ENCODE measurements at regions not wholly inside any gene's neighbourhood (a gene's known extent, or its start where the extent isn't known, plus 50 kb on each side); places are given as distances from the start of the nearest gene placed in this dataset.

DNA sequence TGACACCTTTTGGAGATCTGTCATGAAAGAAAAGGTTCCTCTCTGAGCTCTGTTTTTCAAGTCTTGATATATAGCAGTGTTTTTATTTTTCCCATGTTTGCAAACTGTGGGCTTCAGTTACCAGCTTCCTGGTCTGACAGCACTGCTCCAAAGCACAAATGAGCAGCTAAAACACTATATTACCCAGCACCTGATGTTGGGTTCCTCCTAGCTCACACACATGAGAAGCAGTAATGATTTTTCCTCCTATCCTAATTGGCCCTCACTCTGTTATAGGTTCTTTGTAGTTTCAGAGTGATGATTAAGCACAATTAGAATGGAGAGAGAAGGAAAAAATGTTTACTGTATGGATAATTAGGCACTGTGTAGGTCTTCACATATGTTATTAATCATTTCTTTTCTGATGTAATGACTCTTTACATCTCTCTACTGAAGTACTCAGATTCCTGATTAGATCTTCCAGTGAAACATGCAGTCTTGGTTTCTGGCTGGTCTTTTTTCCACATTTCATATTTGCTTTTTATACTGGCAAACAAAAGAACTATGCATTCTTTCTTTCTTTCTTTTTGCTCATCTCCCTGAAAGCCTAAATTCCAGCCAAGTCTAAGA, 939.7 kb downstream of the NSUN3 start (continued):
- TF ChIP-seq, protein P1, sequence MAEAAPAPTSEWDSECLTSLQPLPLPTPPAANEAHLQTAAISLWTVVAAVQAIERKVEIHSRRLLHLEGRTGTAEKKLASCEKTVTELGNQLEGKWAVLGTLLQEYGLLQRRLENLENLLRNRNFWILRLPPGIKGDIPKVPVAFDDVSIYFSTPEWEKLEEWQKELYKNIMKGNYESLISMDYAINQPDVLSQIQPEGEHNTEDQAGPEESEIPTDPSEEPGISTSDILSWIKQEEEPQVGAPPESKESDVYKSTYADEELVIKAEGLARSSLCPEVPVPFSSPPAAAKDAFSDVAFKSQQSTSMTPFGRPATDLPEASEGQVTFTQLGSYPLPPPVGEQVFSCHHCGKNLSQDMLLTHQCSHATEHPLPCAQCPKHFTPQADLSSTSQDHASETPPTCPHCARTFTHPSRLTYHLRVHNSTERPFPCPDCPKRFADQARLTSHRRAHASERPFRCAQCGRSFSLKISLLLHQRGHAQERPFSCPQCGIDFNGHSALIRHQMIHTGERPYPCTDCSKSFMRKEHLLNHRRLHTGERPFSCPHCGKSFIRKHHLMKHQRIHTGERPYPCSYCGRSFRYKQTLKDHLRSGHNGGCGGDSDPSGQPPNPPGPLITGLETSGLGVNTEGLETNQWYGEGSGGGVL (CRISPR knock-in tag; IDR thresholded peaks at IDR 0.05) = no peak

DNA sequence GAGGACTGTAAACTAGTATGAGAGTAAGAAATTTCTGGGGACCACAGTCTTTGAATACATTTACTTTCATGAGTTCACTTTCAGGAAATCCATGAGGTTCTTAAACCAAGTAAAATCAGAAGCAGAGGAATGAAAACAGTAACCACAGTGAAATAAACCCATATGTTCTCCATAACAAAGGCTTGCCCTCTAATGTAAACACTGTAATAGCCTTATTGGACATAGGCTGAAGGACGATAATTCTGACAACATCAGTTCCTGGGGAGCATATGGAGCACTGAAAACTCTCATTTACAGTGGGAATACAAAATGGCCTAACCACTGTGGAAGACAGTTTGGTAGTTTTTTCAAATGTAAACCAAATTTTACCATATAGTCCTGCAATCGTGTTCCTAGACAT, 965.8 kb downstream of the NSUN3 start:
- ChIA-PET CTCF (ENCODE audit: low intra/inter-chr PET ratio) (no interaction called here), POLR2A (no interaction called here)
- Histone ChIP-seq H3K9me1 (ENCODE audit: control insufficient read depth, insufficient read depth, low read length) (no peaks in the 10 kb centered on the region), H3K79me2 (ENCODE audit: control insufficient read depth, insufficient read depth, low read length) (no peaks in the 10 kb centered on the region), H3K36me3 (ENCODE audit: control insufficient read depth, insufficient read depth, low read length) (no peaks in the 10 kb centered on the region), H3K4me3 (no peak overlapping the region), H4K20me1 (replicated peaks; ENCODE audit: control insufficient read depth, insufficient read depth, low read length) (no peaks in the 10 kb centered on the region), H3K4me2 (ENCODE audit: insufficient read depth, low read length) (no peak overlapping the region), H3K9ac (ENCODE audit: insufficient read depth in 1 of 2, low read depth in 2 of 2, low read length in 2 of 2) (no peak overlapping the region), H2AFZ (ENCODE audit: low read depth, low read length) (no peak overlapping the region), H3K27me3 (ENCODE audit: control insufficient read depth in 2 of 2, insufficient read depth in 2 of 2, low read length in 2 of 2) (no peaks in the 10 kb centered on the region), H3K4me1 (replicated peaks in 1 of 2; ENCODE audit: control insufficient read depth in 2 of 2, insufficient read depth in 2 of 2, low read length in 2 of 2) (no peaks in the 10 kb centered on the region), H3K27ac (ENCODE audit: extremely low read depth, low read depth, low read length) (no peak overlapping the region), H3K9me3 (replicated peaks; ENCODE audit: control insufficient read depth, insufficient read depth, low read depth, low read length) (no peaks in the 10 kb centered on the region)
- ATAC-seq = no peak
- WGBS (ENCODE audit: insufficient coverage, low coverage, missing lambda C conversion rate) = 17% methylated on average over 2 of the region's 2 CpGs
- no peak for FAIRE-seq
- in situ Hi-C loops (cut with MboI) = no loop called here
- BruUV-seq (replicated peaks) = no TSS peak
- no peak for DNase-seq (ENCODE audit: extremely low read depth in 1 of 4, low spot score in 3 of 4)
- intact Hi-C loops (cut with micrococcal nuclease) = no loop called here
- TF ChIP-seq ETV5 (CRISPR knock-in tag; IDR thresholded peaks at IDR 0.05; ENCODE audit: low read depth) = no peak
- TF ChIP-seq RBM25 (IDR thresholded peaks at IDR 0.05; ENCODE audit: low read depth, low read length, severe bottlenecking) = no peak
- TF ChIP-seq SOX6 (IDR thresholded peaks at IDR 0.05) = no peak
- TF ChIP-seq, protein P2, sequence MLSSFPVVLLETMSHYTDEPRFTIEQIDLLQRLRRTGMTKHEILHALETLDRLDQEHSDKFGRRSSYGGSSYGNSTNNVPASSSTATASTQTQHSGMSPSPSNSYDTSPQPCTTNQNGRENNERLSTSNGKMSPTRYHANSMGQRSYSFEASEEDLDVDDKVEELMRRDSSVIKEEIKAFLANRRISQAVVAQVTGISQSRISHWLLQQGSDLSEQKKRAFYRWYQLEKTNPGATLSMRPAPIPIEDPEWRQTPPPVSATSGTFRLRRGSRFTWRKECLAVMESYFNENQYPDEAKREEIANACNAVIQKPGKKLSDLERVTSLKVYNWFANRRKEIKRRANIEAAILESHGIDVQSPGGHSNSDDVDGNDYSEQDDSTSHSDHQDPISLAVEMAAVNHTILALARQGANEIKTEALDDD (IDR thresholded peaks at IDR 0.05) = no peak
- no peak for TF ChIP-seq FOXP1 (CRISPR knock-in tag; IDR thresholded peaks at IDR 0.05)
- TF ChIP-seq NFYB (IDR thresholded peaks at IDR 0.05; ENCODE audit: extremely low read depth, insufficient read length) = no peak
- TF ChIP-seq NR2F6 (CRISPR knock-in tag; IDR thresholded peaks at IDR 0.05) = no peak
- TF ChIP-seq, protein P3, sequence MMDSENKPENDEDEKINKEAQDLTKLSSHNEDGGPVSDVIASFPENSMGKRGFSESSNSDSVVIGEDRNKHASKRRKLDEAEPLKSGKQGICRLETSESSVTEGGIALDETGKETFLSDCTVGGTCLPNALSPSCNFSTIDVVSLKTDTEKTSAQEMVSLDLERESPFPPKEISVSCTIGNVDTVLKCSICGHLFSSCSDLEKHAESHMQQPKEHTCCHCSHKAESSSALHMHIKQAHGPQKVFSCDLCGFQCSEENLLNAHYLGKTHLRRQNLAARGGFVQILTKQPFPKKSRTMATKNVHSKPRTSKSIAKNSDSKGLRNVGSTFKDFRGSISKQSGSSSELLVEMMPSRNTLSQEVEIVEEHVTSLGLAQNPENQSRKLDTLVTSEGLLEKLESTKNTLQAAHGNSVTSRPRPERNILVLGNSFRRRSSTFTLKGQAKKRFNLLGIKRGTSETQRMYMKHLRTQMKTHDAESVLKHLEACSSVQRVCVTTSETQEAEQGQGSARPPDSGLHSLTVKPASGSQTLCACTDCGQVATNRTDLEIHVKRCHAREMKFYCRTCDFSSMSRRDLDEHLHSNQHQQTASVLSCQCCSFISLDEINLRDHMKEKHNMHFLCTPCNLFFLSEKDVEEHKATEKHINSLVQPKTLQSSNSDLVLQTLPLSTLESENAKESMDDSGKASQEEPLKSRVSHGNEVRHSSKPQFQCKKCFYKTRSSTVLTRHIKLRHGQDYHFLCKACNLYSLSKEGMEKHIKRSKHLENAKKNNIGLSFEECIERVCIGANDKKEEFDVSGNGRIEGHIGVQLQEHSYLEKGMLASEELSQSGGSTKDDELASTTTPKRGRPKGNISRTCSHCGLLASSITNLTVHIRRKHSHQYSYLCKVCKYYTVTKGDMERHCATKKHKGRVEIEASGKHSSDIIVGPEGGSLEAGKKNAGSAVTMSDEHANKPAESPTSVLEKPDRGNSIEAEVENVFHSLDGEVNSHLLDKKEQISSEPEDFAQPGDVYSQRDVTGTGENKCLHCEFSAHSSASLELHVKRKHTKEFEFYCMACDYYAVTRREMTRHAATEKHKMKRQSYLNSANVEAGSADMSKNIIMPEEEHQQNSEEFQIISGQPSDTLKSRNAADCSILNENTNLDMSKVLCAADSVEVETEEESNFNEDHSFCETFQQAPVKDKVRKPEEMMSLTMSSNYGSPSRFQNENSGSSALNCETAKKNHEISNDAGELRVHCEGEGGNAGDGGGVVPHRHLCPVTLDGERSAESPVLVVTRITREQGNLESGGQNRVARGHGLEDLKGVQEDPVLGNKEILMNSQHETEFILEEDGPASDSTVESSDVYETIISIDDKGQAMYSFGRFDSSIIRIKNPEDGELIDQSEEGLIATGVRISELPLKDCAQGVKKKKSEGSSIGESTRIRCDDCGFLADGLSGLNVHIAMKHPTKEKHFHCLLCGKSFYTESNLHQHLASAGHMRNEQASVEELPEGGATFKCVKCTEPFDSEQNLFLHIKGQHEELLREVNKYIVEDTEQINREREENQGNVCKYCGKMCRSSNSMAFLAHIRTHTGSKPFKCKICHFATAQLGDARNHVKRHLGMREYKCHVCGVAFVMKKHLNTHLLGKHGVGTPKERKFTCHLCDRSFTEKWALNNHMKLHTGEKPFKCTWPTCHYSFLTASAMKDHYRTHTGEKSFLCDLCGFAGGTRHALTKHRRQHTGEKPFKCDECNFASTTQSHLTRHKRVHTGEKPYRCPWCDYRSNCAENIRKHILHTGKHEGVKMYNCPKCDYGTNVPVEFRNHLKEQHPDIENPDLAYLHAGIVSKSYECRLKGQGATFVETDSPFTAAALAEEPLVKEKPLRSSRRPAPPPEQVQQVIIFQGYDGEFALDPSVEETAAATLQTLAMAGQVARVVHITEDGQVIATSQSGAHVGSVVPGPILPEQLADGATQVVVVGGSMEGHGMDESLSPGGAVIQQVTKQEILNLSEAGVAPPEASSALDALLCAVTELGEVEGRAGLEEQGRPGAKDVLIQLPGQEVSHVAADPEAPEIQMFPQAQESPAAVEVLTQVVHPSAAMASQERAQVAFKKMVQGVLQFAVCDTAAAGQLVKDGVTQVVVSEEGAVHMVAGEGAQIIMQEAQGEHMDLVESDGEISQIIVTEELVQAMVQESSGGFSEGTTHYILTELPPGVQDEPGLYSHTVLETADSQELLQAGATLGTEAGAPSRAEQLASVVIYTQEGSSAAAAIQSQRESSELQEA (IDR thresholded peaks at IDR 0.05; ENCODE audit: low read depth) = no peak
- TF ChIP-seq HSF4 (CRISPR knock-in tag; IDR thresholded peaks at IDR 0.05; ENCODE audit: borderline replicate concordance) = no peak

All from K562 (cell line).